ENCODE measurements at regions not wholly inside any gene's neighbourhood (a gene's known extent, or its start where the extent isn't known, plus 50 kb on each side); places are given as distances from the start of the nearest gene placed in this dataset.

- no peaks in the 10 kb centered on the region for H3K36me3 ChIP-seq
- no peak for TF ChIP-seq Cebpa-rat (IDR thresholded peaks at IDR 0.05)
- no peaks in the 10 kb centered on the region for H4K20me1 ChIP-seq
- no peak overlapping the region for H3K9ac ChIP-seq
- H3K4me2 ChIP-seq = no peak overlapping the region
- no peak overlapping the region for H3K27ac ChIP-seq
- no peaks in the 10 kb centered on the region for H3K4me1 ChIP-seq
- peaks cover 0 to 17% (median 8%) of the 10 kb centered on the region in 11 experiments; a peak in 8 of 22 replicates for H3K9me3 ChIP-seq (replicated peaks in 1 of 11)
- H3K27me3 ChIP-seq = no peaks in the 10 kb centered on the region
- no peak overlapping the region for H3K4me3 ChIP-seq
Measured at GRCh38 chr6:128784266-128784665, 98.7 kb upstream of the LAMA2 start.

GRCh38 chr6:128768187-128768586 is 114.8 kb upstream of the LAMA2 start:
- Histone ChIP-seq H3K4me3 (no peak overlapping the region), H3K27ac (no peak overlapping the region), H3K9ac (no peak overlapping the region), H3K4me1 (peaks cover 0 to 16% (median 0%) of the 10 kb centered on the region in 10 experiments; a peak in 3 of 20 replicates), H3K9me3 (replicated peaks in 1 of 11) (peaks cover 10 to 21% (median 13%) of the 10 kb centered on the region in 11 experiments; a peak in 21 of 22 replicates), H4K20me1 (no peaks in the 10 kb centered on the region), H3K4me2 (no peak overlapping the region), H3K36me3 (no peaks in the 10 kb centered on the region), H3K27me3 (no peaks in the 10 kb centered on the region)
- no peak for TF ChIP-seq Cebpa-rat (IDR thresholded peaks at IDR 0.05)

- Histone ChIP-seq H3K4me3 (no peak overlapping the region), H3K27me3 (no peaks in the 10 kb centered on the region), H3K4me1 (peaks cover 0 to 17% (median 0%) of the 10 kb centered on the region in 10 experiments; a peak in 3 of 20 replicates), H3K9ac (no peak overlapping the region), H4K20me1 (no peaks in the 10 kb centered on the region), H3K27ac (no peak overlapping the region), H3K36me3 (no peaks in the 10 kb centered on the region), H3K9me3 (replicated peaks in 1 of 11) (peaks cover 10 to 19% (median 13%) of the 10 kb centered on the region in 11 experiments; a peak in 21 of 22 replicates), H3K4me2 (no peak overlapping the region)
- TF ChIP-seq Cebpa-rat (IDR thresholded peaks at IDR 0.05) = no peak
Measured at GRCh38 chr6:128767705-128768104, 115.2 kb upstream of the LAMA2 start.

GRCh38 chr6:128767150-128767549 is 115.8 kb upstream of the LAMA2 start:
- no peak overlapping the region for H3K27ac ChIP-seq
- no peak overlapping the region for H3K4me2 ChIP-seq
- no peak for TF ChIP-seq Cebpa-rat (IDR thresholded peaks at IDR 0.05)
- H4K20me1 ChIP-seq = no peaks in the 10 kb centered on the region
- no peak overlapping the region for H3K9ac ChIP-seq
- H3K4me1 ChIP-seq = peaks cover 0 to 17% (median 0%) of the 10 kb centered on the region in 10 experiments; a peak in 3 of 20 replicates
- no peaks in the 10 kb centered on the region for H3K36me3 ChIP-seq
- no peak overlapping the region for H3K4me3 ChIP-seq
- peaks cover 10 to 19% (median 13%) of the 10 kb centered on the region in 11 experiments; a peak in 21 of 22 replicates for H3K9me3 ChIP-seq (replicated peaks in 1 of 11)
- no peaks in the 10 kb centered on the region for H3K27me3 ChIP-seq

GRCh38 chr6:128763599-128764300 is 119.2 kb upstream of the LAMA2 start:
- Histone ChIP-seq H3K9ac (no peak overlapping the region), H3K4me2 (peak overlapping the region in 2 of 11 experiments; percentile 30 to 32; a peak in 3 of 22 replicates), H3K36me3 (no peaks in the 10 kb centered on the region), H3K9me3 (replicated peaks in 1 of 11) (peaks cover 10 to 14% (median 12%) of the 10 kb centered on the region in 11 experiments; a peak in 21 of 22 replicates), H3K4me1 (peaks cover 0 to 35% (median 0%) of the 10 kb centered on the region in 10 experiments; a peak in 4 of 20 replicates), H3K4me3 (no peak overlapping the region), H3K27ac (peak overlapping the region in 1 of 11 experiments; percentile 20; a peak in 1 of 22 replicates), H3K27me3 (no peaks in the 10 kb centered on the region), H4K20me1 (no peaks in the 10 kb centered on the region)
- no peak for TF ChIP-seq Cebpa-rat (IDR thresholded peaks at IDR 0.05)

GRCh38 chr6:128759901-128760300 is 123.0 kb upstream of the LAMA2 start:
- no peaks in the 10 kb centered on the region for H4K20me1 ChIP-seq
- peak overlapping the region in 1 of 11 experiments; percentile 45; a peak in 3 of 22 replicates for H3K27ac ChIP-seq
- no peaks in the 10 kb centered on the region; a peak in 1 of 22 replicates for H3K9me3 ChIP-seq (replicated peaks in 1 of 11)
- no peaks in the 10 kb centered on the region for H3K27me3 ChIP-seq
- H3K36me3 ChIP-seq = no peaks in the 10 kb centered on the region
- peaks cover 0 to 35% (median 0%) of the 10 kb centered on the region in 10 experiments; a peak in 4 of 20 replicates for H3K4me1 ChIP-seq
- H3K4me2 ChIP-seq = peak overlapping the region in 2 of 11 experiments; percentile 5 to 30; a peak in 2 of 22 replicates
- no peak for TF ChIP-seq Cebpa-rat (IDR thresholded peaks at IDR 0.05)
- no peak overlapping the region for H3K4me3 ChIP-seq
- no peak overlapping the region for H3K9ac ChIP-seq

GRCh38 chr6:128759447-128759846 is 123.5 kb upstream of the LAMA2 start:
- Histone ChIP-seq H3K4me3 (no peak overlapping the region), H4K20me1 (no peaks in the 10 kb centered on the region)
- no peak for TF ChIP-seq Cebpa-rat (IDR thresholded peaks at IDR 0.05)

GRCh38 chr6:128757961-128758360 is 125.0 kb upstream of the LAMA2 start:
- Histone ChIP-seq H3K4me3 (no peak overlapping the region), H3K27me3 (no peaks in the 10 kb centered on the region), H3K36me3 (no peaks in the 10 kb centered on the region), H3K4me1 (peaks cover 0 to 18% (median 0%) of the 10 kb centered on the region in 10 experiments; a peak in 3 of 20 replicates), H3K9ac (no peak overlapping the region), H3K4me2 (no peak overlapping the region), H3K27ac (no peak overlapping the region), H3K9me3 (replicated peaks in 1 of 11) (no peaks in the 10 kb centered on the region; a peak in 1 of 22 replicates), H4K20me1 (no peaks in the 10 kb centered on the region)
- no peak for TF ChIP-seq Cebpa-rat (IDR thresholded peaks at IDR 0.05)

More at GRCh38 chr6:128759447-128759846, 123.5 kb upstream of the LAMA2 start:
- Histone ChIP-seq H3K36me3 (no peaks in the 10 kb centered on the region), H3K4me1 (peaks cover 0 to 32% (median 0%) of the 10 kb centered on the region in 10 experiments; a peak in 4 of 20 replicates), H3K9me3 (replicated peaks in 1 of 11) (no peaks in the 10 kb centered on the region; a peak in 1 of 22 replicates), H3K27me3 (no peaks in the 10 kb centered on the region), H3K27ac (peak overlapping the region in 1 of 11 experiments; percentile 45; a peak in 1 of 22 replicates), H3K4me2 (peak overlapping the region in 1 of 11 experiments; percentile 30; a peak in 2 of 22 replicates), H3K9ac (no peak overlapping the region)

- Histone ChIP-seq H3K9ac (no peak overlapping the region), H3K36me3 (no peaks in the 10 kb centered on the region), H3K27ac (no peak overlapping the region), H3K4me1 (peaks cover 0 to 4% (median 0%) of the 10 kb centered on the region in 10 experiments; a peak in 3 of 20 replicates), H4K20me1 (no peaks in the 10 kb centered on the region), H3K9me3 (replicated peaks in 1 of 11) (no peaks in the 10 kb centered on the region; a peak in 1 of 22 replicates), H3K27me3 (no peaks in the 10 kb centered on the region), H3K4me2 (no peak overlapping the region), H3K4me3 (no peak overlapping the region)
- no peak for TF ChIP-seq Cebpa-rat (IDR thresholded peaks at IDR 0.05)
Measured at GRCh38 chr6:128754658-128755256, 128.2 kb upstream of the LAMA2 start.

Measured in BLaER1 treated with 17β-estradiol and CSF1 and Interleukin-3, amounts not matched to agents 10 nM and 100 nM (cell line).